ENCODE measurements at regions not wholly inside any gene's neighbourhood (a gene's known extent, or its start where the extent isn't known, plus 50 kb on each side); places are given as distances from the start of the nearest gene placed in this dataset.

DNA sequence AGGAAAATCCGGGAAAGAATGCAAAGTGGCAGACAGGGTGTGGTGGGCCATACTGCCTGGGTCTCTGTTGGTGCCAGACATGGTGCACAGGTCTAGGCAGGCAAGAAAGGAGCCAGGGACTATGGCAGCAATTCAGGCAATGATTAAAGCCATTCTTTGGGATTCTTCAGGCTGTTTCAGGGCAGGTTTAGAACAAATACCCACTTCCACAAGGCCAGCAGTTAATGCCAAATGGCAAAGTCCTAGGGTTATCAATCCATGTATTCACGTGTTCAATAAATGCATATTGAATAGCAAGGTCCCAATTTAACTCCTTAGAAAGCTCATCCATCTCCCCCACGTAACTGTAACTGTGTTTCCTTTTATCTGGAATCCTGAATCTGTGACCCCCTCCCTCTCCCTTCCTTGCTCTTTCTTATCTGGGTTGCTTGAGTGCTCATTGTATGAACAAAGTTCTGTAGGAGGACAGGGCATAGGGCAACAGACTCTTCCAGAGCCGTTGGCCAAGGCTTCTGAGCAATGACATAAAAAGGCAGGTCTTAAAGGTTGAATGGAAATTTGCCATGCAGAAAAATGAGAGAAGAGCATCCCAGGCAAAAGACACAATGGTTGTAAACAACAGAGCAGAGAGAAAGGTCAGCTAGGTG is 146.8 kb upstream of the KLHL29 start:
- Histone ChIP-seq H3K4me1 (no peaks in the 10 kb centered on the region), H3K4me3 (no peak overlapping the region), H3K4me2 (no peak overlapping the region), H3K27ac (no peak overlapping the region), H3K9me3 (no peaks in the 10 kb centered on the region)
- TF ChIP-seq ESRRA (IDR thresholded peaks at IDR 0.05; ENCODE audit: borderline replicate concordance, low read length) (no peak), ZFP36 (IDR thresholded peaks at IDR 0.05; ENCODE audit: borderline replicate concordance, partially characterized antibody) (no peak), NFE2L2 (conservative IDR thresholded peaks at IDR 0.05; ENCODE audit: low read length) (no peak), TP53 (CRISPR knock-in tag; IDR thresholded peaks at IDR 0.05) (no peak)
- TF ChIP-seq, protein P1, sequence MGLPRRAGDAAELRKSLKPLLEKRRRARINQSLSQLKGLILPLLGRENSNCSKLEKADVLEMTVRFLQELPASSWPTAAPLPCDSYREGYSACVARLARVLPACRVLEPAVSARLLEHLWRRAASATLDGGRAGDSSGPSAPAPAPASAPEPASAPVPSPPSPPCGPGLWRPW (IDR thresholded peaks at IDR 0.05), result no peak
- TF ChIP-seq, protein P2, sequence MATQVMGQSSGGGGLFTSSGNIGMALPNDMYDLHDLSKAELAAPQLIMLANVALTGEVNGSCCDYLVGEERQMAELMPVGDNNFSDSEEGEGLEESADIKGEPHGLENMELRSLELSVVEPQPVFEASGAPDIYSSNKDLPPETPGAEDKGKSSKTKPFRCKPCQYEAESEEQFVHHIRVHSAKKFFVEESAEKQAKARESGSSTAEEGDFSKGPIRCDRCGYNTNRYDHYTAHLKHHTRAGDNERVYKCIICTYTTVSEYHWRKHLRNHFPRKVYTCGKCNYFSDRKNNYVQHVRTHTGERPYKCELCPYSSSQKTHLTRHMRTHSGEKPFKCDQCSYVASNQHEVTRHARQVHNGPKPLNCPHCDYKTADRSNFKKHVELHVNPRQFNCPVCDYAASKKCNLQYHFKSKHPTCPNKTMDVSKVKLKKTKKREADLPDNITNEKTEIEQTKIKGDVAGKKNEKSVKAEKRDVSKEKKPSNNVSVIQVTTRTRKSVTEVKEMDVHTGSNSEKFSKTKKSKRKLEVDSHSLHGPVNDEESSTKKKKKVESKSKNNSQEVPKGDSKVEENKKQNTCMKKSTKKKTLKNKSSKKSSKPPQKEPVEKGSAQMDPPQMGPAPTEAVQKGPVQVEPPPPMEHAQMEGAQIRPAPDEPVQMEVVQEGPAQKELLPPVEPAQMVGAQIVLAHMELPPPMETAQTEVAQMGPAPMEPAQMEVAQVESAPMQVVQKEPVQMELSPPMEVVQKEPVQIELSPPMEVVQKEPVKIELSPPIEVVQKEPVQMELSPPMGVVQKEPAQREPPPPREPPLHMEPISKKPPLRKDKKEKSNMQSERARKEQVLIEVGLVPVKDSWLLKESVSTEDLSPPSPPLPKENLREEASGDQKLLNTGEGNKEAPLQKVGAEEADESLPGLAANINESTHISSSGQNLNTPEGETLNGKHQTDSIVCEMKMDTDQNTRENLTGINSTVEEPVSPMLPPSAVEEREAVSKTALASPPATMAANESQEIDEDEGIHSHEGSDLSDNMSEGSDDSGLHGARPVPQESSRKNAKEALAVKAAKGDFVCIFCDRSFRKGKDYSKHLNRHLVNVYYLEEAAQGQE (IDR thresholded peaks at IDR 0.05), result no peak
- DNase-seq (ENCODE audit: low read depth in 1 of 2, low spot score in 1 of 2) (no peak), ATAC-seq (no peak), FAIRE-seq (no peak)
- ChIA-PET POLR2A (no interaction called here), CTCF (interaction anchor here (0.5 kb wide), 1 partner anchor 1009 kb away, joined by 4 read pairs; no protein-coding TSS in a partner anchor)
- 8% methylated on average over 4 of the region's 4 CpGs for WGBS (ENCODE audit: missing lambda C conversion rate)

DNA sequence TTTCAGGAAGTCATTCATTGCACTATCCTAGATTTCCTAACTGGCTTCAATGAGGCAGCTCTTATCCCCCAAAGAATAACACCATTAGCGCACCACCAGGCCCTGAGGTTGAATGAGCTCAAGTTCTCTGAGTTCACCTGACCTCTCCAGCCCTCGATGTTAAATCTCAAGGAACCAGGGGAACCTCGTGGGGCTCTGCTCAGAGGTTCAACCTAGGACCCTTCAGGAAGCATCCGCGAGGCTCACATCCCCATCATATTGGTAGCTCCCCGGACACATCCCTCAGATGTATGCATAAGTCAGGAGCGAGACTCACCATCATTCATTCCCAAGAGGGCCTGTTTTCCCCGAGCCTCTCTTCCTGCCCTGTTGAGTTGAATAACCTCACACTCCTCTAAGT is 145.6 kb upstream of the KLHL29 start:
- CTCF ChIA-PET, result interaction anchor here (0.7 kb wide), 1 partner anchor 23 kb away, joined by 3 read pairs; no protein-coding TSS in a partner anchor

DNA sequence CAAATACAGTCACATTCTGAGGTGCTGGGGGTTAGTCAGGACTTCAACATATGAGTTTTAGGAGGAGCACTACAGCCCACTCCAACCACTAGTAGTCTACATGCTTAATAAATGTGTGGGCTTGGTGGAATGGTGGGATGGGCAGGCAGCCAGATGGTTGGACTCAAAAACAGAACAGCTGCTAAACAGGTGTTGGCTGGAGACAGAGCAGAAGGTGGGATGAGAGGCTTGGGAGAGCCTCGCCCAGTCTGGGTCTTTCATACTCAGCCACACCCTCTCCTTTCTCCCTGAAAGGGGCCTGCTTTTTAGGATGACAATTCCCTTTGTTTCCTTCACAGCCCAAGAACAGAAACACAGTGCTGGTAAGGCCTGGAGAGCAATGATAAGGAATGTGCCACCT is 143.9 kb upstream of the KLHL29 start:
- no peak for FAIRE-seq
- ChIA-PET POLR2A (no interaction called here), CTCF (no interaction called here)
- no peak overlapping the region for H3K4me3 ChIP-seq
- no peaks in the 10 kb centered on the region for H3K9me3 ChIP-seq
- no peak overlapping the region for H3K27ac ChIP-seq
- H3K4me1 ChIP-seq, result no peaks in the 10 kb centered on the region
- TF ChIP-seq, protein P3, sequence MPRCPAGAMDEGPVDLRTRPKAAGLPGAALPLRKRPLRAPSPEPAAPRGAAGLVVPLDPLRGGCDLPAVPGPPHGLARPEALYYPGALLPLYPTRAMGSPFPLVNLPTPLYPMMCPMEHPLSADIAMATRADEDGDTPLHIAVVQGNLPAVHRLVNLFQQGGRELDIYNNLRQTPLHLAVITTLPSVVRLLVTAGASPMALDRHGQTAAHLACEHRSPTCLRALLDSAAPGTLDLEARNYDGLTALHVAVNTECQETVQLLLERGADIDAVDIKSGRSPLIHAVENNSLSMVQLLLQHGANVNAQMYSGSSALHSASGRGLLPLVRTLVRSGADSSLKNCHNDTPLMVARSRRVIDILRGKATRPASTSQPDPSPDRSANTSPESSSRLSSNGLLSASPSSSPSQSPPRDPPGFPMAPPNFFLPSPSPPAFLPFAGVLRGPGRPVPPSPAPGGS (IDR thresholded peaks at IDR 0.05), result no peak
- TF ChIP-seq FOXS1 (CRISPR knock-in tag; IDR thresholded peaks at IDR 0.05), result no peak
- TF ChIP-seq, protein P4, sequence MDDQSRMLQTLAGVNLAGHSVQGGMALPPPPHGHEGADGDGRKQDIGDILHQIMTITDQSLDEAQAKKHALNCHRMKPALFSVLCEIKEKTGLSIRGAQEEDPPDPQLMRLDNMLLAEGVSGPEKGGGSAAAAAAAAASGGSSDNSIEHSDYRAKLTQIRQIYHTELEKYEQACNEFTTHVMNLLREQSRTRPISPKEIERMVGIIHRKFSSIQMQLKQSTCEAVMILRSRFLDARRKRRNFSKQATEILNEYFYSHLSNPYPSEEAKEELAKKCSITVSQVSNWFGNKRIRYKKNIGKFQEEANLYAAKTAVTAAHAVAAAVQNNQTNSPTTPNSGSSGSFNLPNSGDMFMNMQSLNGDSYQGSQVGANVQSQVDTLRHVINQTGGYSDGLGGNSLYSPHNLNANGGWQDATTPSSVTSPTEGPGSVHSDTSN (IDR thresholded peaks at IDR 0.05), result no peak
- no peak for TF ChIP-seq ZSCAN20 (CRISPR knock-in tag; IDR thresholded peaks at IDR 0.05)
- no peak for TF ChIP-seq CBX8 (IDR thresholded peaks at IDR 0.05)
- no peak for TF ChIP-seq MYC (IDR thresholded peaks at IDR 0.05; ENCODE audit: borderline replicate concordance, low read length)
- no peak for TF ChIP-seq HEYL (CRISPR knock-in tag; IDR thresholded peaks at IDR 0.05)
- no peak for TF ChIP-seq KDM5A (IDR thresholded peaks at IDR 0.05)
- TF ChIP-seq HOXB5 (CRISPR knock-in tag; IDR thresholded peaks at IDR 0.05), result no peak
- no peak for TF ChIP-seq EP300 (IDR thresholded peaks at IDR 0.05)
- TF ChIP-seq BHLHE40 (IDR thresholded peaks at IDR 0.05; ENCODE audit: low read depth, low read length), result no peak
- no peak for TF ChIP-seq RNF2 (IDR thresholded peaks at IDR 0.05; ENCODE audit: borderline replicate concordance, low read depth)
- no peak for TF ChIP-seq RARB (CRISPR knock-in tag; IDR thresholded peaks at IDR 0.05)
- DNase-seq (ENCODE audit: low read depth in 1 of 2, low spot score in 1 of 2), result no peak
- ATAC-seq, result no peak
- WGBS (ENCODE audit: missing lambda C conversion rate), result 71% methylated on average over 1 of the region's 1 CpG
- H3K4me2 ChIP-seq, result no peak overlapping the region

More for the DNA sequence above, 145.6 kb upstream of the KLHL29 start:
- TF ChIP-seq CBX2 (IDR thresholded peaks at IDR 0.05; ENCODE audit: borderline replicate concordance, low read depth), result no peak
- no peak for TF ChIP-seq HDAC2 (IDR thresholded peaks at IDR 0.05)
- TF ChIP-seq CEBPB (IDR thresholded peaks at IDR 0.05), result no peak
- TF ChIP-seq, protein P5, sequence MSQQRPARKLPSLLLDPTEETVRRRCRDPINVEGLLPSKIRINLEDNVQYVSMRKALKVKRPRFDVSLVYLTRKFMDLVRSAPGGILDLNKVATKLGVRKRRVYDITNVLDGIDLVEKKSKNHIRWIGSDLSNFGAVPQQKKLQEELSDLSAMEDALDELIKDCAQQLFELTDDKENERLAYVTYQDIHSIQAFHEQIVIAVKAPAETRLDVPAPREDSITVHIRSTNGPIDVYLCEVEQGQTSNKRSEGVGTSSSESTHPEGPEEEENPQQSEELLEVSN (IDR thresholded peaks at IDR 0.05; ENCODE audit: borderline replicate concordance, low read depth), result no peak
- POLR2A ChIA-PET, result no interaction called here
- Histone ChIP-seq H3K9me3 (no peaks in the 10 kb centered on the region), H3K4me1 (no peaks in the 10 kb centered on the region), H3K4me2 (no peak overlapping the region), H3K27ac (no peak overlapping the region), H3K4me3 (no peak overlapping the region)
- WGBS (ENCODE audit: missing lambda C conversion rate), result 60% methylated on average over 8 of the region's 8 CpGs
- DNase-seq (ENCODE audit: low read depth in 1 of 2, low spot score in 1 of 2) (no peak), FAIRE-seq (no peak), ATAC-seq (no peak)
